ENCODE measurements at regions not wholly inside any gene's neighbourhood (a gene's known extent, or its start where the extent isn't known, plus 50 kb on each side); places are given as distances from the start of the nearest gene placed in this dataset.

- TF ChIP-seq REST (IDR thresholded peaks at IDR 0.05; ENCODE audit: insufficient read depth in 1 of 2, low read depth in 2 of 2, low read length in 2 of 2), result no peak
- TF ChIP-seq POLR2AphosphoS5 (IDR thresholded peaks at IDR 0.05; ENCODE audit: low read depth, low read length), result no peak
- TF ChIP-seq TAF1 (IDR thresholded peaks at IDR 0.05; ENCODE audit: borderline replicate concordance, insufficient read depth, low read length), result no peak
- no peak for TF ChIP-seq FOXP2 (optimal IDR thresholded peaks at IDR 0.05; ENCODE audit: borderline replicate concordance, extremely low read depth, extremely low read length, insufficient read depth)
- TF ChIP-seq SIN3A (IDR thresholded peaks at IDR 0.05; ENCODE audit: borderline replicate concordance, insufficient read depth, low read length), result no peak
These were observed 288.0 kb downstream of the UACA start for GRCh38 chr15:70475407-70475781.

- no peak for TF ChIP-seq POLR2AphosphoS5 (IDR thresholded peaks at IDR 0.05; ENCODE audit: low read depth, low read length)
- no peak for TF ChIP-seq REST (IDR thresholded peaks at IDR 0.05; ENCODE audit: insufficient read depth in 1 of 2, low read depth in 2 of 2, low read length in 2 of 2)
- no peak for TF ChIP-seq TAF1 (IDR thresholded peaks at IDR 0.05; ENCODE audit: borderline replicate concordance, insufficient read depth, low read length)
- no peak for TF ChIP-seq SIN3A (IDR thresholded peaks at IDR 0.05; ENCODE audit: borderline replicate concordance, insufficient read depth, low read length)
- no peak for TF ChIP-seq FOXP2 (optimal IDR thresholded peaks at IDR 0.05; ENCODE audit: borderline replicate concordance, extremely low read depth, extremely low read length, insufficient read depth)
These were observed 288.6 kb downstream of the UACA start for GRCh38 chr15:70474471-70475406.

- TF ChIP-seq TAF1 (IDR thresholded peaks at IDR 0.05; ENCODE audit: borderline replicate concordance, insufficient read depth, low read length) (no peak), REST (IDR thresholded peaks at IDR 0.05; ENCODE audit: insufficient read depth in 1 of 2, low read depth in 2 of 2, low read length in 2 of 2) (no peak), FOXP2 (optimal IDR thresholded peaks at IDR 0.05; ENCODE audit: borderline replicate concordance, extremely low read depth, extremely low read length, insufficient read depth) (no peak), SIN3A (IDR thresholded peaks at IDR 0.05; ENCODE audit: borderline replicate concordance, insufficient read depth, low read length) (no peak), POLR2AphosphoS5 (IDR thresholded peaks at IDR 0.05; ENCODE audit: low read depth, low read length) (no peak)
These were observed 289.6 kb downstream of the UACA start for GRCh38 chr15:70473581-70474370.

GRCh38 chr15:70471517-70471916, 291.8 kb downstream of the UACA start:
- TF ChIP-seq TAF1 (IDR thresholded peaks at IDR 0.05; ENCODE audit: borderline replicate concordance, insufficient read depth, low read length) (no peak), POLR2AphosphoS5 (IDR thresholded peaks at IDR 0.05; ENCODE audit: low read depth, low read length) (no peak), REST (IDR thresholded peaks at IDR 0.05; ENCODE audit: insufficient read depth in 1 of 2, low read depth in 2 of 2, low read length in 2 of 2) (no peak), SIN3A (IDR thresholded peaks at IDR 0.05; ENCODE audit: borderline replicate concordance, insufficient read depth, low read length) (no peak), FOXP2 (optimal IDR thresholded peaks at IDR 0.05; ENCODE audit: borderline replicate concordance, extremely low read depth, extremely low read length, insufficient read depth) (no peak)
